ENCODE measurements at regions not wholly inside any gene's neighbourhood (a gene's known extent, or its start where the extent isn't known, plus 50 kb on each side); places are given as distances from the start of the nearest gene placed in this dataset.

DNA sequence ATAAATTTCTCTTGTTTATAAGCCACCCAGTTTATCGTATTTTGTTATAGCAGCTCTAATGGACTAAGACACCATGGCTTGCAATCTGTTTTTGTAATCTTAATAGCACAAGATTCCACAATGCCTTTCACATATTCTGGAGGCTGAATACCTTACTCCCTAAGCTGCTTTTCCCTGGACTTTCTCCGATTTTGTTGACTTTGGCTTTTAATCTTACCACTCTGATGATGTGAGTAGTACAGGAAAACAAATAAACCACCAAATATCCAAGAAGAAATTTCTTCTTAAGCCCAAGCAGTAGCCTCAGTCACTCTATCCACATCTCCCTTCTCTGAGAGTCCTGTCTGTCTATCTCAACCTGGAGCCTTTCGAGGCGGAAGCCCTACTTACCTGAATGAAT lies 838.6 kb downstream of the LTN1 start:
- no peak overlapping the region for H3K4me3 ChIP-seq (ENCODE audit: low read depth, low read length)
- TF ChIP-seq CTCF (IDR thresholded peaks at IDR 0.05; ENCODE audit: insufficient read depth, low read length), result no peak
- DNase-seq (ENCODE audit: low read depth), result peak; percentile 25

GRCh38 chr21:28152732-28153131 lies 839.9 kb downstream of the LTN1 start:
- H3K4me3 ChIP-seq (ENCODE audit: low read depth, low read length), result no peak overlapping the region
- TF ChIP-seq CTCF (IDR thresholded peaks at IDR 0.05; ENCODE audit: insufficient read depth, low read length), result no peak
- no peak for DNase-seq (ENCODE audit: low read depth)

DNA sequence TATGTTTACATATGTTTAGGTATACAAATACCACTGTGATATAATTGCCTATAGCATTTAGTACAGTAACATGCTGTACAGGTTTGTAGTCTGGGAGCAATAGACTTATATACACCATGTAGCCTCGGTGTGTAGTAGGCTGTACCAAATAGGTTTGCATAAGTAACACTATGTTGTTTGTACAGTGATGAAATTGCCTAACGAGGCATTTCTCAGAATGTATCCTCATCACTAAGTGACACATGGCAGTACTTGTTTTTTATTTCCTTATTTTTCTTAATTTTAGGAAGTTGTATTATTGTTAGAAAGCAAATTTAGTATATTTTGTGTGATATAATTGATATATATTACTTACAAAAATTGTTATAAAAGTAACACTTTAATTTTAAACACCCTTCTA lies 840.9 kb downstream of the LTN1 start:
- TF ChIP-seq CTCF (IDR thresholded peaks at IDR 0.05; ENCODE audit: insufficient read depth, low read length), result no peak
- DNase-seq (ENCODE audit: low read depth), result no peak
- H3K4me3 ChIP-seq (ENCODE audit: low read depth, low read length), result no peak overlapping the region

- DNase-seq (ENCODE audit: low read depth), result no peak
- TF ChIP-seq CTCF (IDR thresholded peaks at IDR 0.05; ENCODE audit: insufficient read depth, low read length), result no peak
- no peak overlapping the region for H3K4me3 ChIP-seq (ENCODE audit: low read depth, low read length)
Observed at GRCh38 chr21:28150778-28151177, 841.9 kb downstream of the LTN1 start.

GRCh38 chr21:28148400-28149064 lies 844.1 kb downstream of the LTN1 start:
- DNase-seq (ENCODE audit: low read depth), result peak; percentile 49
- H3K4me3 ChIP-seq (ENCODE audit: low read depth, low read length), result no peak overlapping the region
- TF ChIP-seq CTCF (IDR thresholded peaks at IDR 0.05; ENCODE audit: insufficient read depth, low read length), result no peak

GRCh38 chr21:28144653-28145052 lies 848.0 kb downstream of the LTN1 start:
- TF ChIP-seq CTCF (IDR thresholded peaks at IDR 0.05; ENCODE audit: insufficient read depth, low read length), result no peak

DNA sequence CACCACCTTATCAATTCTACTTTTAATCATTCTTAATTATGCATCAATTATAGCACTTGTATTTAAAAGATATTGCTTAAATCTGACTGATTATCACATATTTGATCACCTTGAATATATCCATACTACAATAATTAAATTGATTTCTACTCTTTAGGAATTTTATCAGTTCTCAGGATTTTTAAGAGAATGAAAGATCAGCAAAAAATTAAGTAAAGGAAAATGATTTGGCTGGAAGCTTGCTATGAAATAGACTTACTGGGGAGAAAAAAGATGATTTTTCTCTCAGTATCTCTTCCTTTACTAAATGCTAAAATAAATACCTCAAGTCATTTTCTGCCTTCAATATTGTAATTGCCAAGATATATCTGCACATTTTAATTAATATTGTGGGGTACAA lies 848.6 kb downstream of the LTN1 start:
- TF ChIP-seq CTCF (IDR thresholded peaks at IDR 0.05; ENCODE audit: insufficient read depth, low read length), result no peak
- no peak for DNase-seq (ENCODE audit: low read depth)
- no peak overlapping the region for H3K4me3 ChIP-seq (ENCODE audit: low read depth, low read length)

More at GRCh38 chr21:28144653-28145052, 848.0 kb downstream of the LTN1 start:
- H3K4me3 ChIP-seq (ENCODE audit: low read depth, low read length), result no peak overlapping the region
- DNase-seq (ENCODE audit: low read depth), result no peak
